HCT116 (cell line): ENCODE measurements at regions not wholly inside any gene's neighbourhood (a gene's known extent, or its start where the extent isn't known, plus 50 kb on each side); places are given as distances from the start of the nearest gene placed in this dataset.
"Not testable (repeated sequence)": the region's sequence is repeated elsewhere in the genome, so short reads cannot be mapped to it uniquely, and the experiment has no call there.

Experiments
- ATAC-seq: fragments of 200-7000 bp; cut with Tn5 transposase; 2 replicates; pipeline ENCODE4 v1.9.1; 2020; ENCODE audit warnings: mild to moderate bottlenecking, moderate library complexity
- BruUV-seq: library from RNA; stranded (reverse); fragments of 400-500 nt; replicated peaks from 2 replicates; lab custom pipeline; 2021; lab: Mats Ljungman, UMichigan
- CTCF ChIA-PET: fragments of 300-600 bp; sonication (Branson Sonifier 250); formaldehyde crosslinking; loops from one replicate; lab custom pipeline; 2021; ENCODE audit warnings: antibody characterized with exemption; lab: Charles Lee
- POLR2A ChIA-PET: fragments of 300-600, 350-600 bp; sonication (Branson Sonifier 250); formaldehyde crosslinking; loops from one replicate; lab custom pipeline; 2021; ENCODE audit warnings: antibody characterized with exemption; lab: Charles Lee
- RAD21 ChIA-PET, 2 experiments: fragments of 300-600 bp; sonication (Branson Sonifier 250); formaldehyde crosslinking; loops; one replicate each; lab custom pipeline; 2023; ENCODE audit warnings: low total read pairs in 2 of 2; ENCODE audit not compliant: uncharacterized antibody in 2 of 2, unreplicated experiment in 2 of 2, low non-redundant PET in 1 of 2; lab: Charles Lee
- DNase-seq: peaks from one replicate; pipeline ENCODE4 v3.0.0-alpha.2; 2010; ENCODE audit warnings: low read depth, low spot score
- H2AFZ ChIP-seq: fragments of 200-600 bp; shearing (Covaris generic), sonication (generic); 2 replicates; pipeline ENCODE4 v1.6.1; 2017; ENCODE audit warnings: low read depth, mixed run types, mixed read lengths, antibody characterized with exemption, low read length; ENCODE audit not compliant: poor library complexity, severe bottlenecking
- H3K27ac ChIP-seq: 2 replicates; pipeline ENCODE4 v1.5.1; 2012; ENCODE audit warnings: low read depth, low read length
- H3K27me3 ChIP-seq: fragments of 200-600 bp; sonication (generic); 2 replicates; pipeline ENCODE4 v1.6.1; 2016; ENCODE audit warnings: mixed run types, low read length, mixed read lengths; ENCODE audit not compliant: insufficient read depth
- H3K36me3 ChIP-seq, 2 experiments: fragments of 200-500 bp in 1 of 2; fragments of 200-600 bp in 1 of 2; sonication (Bioruptor generic) in 1 of 2; sonication (generic) in 1 of 2; 2 replicates each; pipeline versions ENCODE4 v1.5.1 to v1.6.1; 2014 to 2016; ENCODE audit warnings: low read length in 2 of 2, inconsistent platforms in 1 of 2, mixed read lengths in 1 of 2, mixed run types in 1 of 2; ENCODE audit not compliant: insufficient read depth in 2 of 2, control insufficient read depth in 1 of 2
- H3K4me1 ChIP-seq, 2 experiments: fragments of 200-600 bp in 1 of 2; sonication (generic) in 1 of 2; 2 replicates each; pipeline versions ENCODE4 v1.5.1 to v1.6.1; 2012 to 2017; ENCODE audit warnings: low read length in 2 of 2, inconsistent platforms in 1 of 2, mild to moderate bottlenecking in 1 of 2, mixed read lengths in 1 of 2, mixed run types in 1 of 2, moderate library complexity in 1 of 2; ENCODE audit not compliant: insufficient read depth in 2 of 2, control insufficient read depth in 1 of 2
- H3K4me2 ChIP-seq: fragments of 200-600 bp; sonication (generic); 2 replicates; pipeline ENCODE4 v1.6.1; 2017; ENCODE audit warnings: mixed run types, low read length, mixed read lengths
- H3K4me3 ChIP-seq, 2 experiments: fragments of 200-600 bp in 1 of 2; sonication (generic) in 1 of 2; replicated peaks in 1 of 2; 2 replicates each; pipeline ENCODE4 v1.5.1; 2011 to 2016; ENCODE audit warnings: low read length in 2 of 2, control low read depth in 1 of 2, low read depth in 1 of 2, mild to moderate bottlenecking in 1 of 2, mixed read lengths in 1 of 2, mixed run types in 1 of 2
- H3K79me2 ChIP-seq: fragments of 200-600 bp; sonication (generic); 2 replicates; pipeline ENCODE4 v1.6.1; 2017; ENCODE audit warnings: mild to moderate bottlenecking, mixed run types, low read length, moderate library complexity, mixed read lengths; ENCODE audit not compliant: insufficient read depth
- H3K9ac ChIP-seq: fragments of 200-600 bp; sonication (generic); 2 replicates; pipeline ENCODE4 v1.6.1; 2016; ENCODE audit warnings: low read length, mixed read lengths
- H3K9me2 ChIP-seq: fragments of 200-600 bp; sonication (generic), shearing (Covaris generic); 2 replicates; pipeline ENCODE4 v1.6.1; 2017; ENCODE audit warnings: mixed run types, mild to moderate bottlenecking, moderate library complexity; ENCODE audit not compliant: insufficient read depth
- H3K9me3 ChIP-seq, 2 experiments: fragments of 200-500 bp in 1 of 2; fragments of 200-600 bp in 1 of 2; sonication (Bioruptor generic) in 1 of 2; sonication (generic) in 1 of 2; 2 replicates each; pipeline ENCODE4 v1.6.1; 2014 to 2017; ENCODE audit warnings: low read length in 2 of 2, mixed read lengths in 2 of 2, inconsistent platforms in 1 of 2, low read depth in 1 of 2, mild to moderate bottlenecking in 1 of 2, mixed run types in 1 of 2, moderate library complexity in 1 of 2; ENCODE audit not compliant: control insufficient read depth in 1 of 2, insufficient read depth in 1 of 2
- H4K20me1 ChIP-seq: fragments of 200-600 bp; sonication (generic), shearing (Covaris generic); 2 replicates; pipeline ENCODE4 v1.6.1; 2017; ENCODE audit warnings: mixed run types, mild to moderate bottlenecking, moderate library complexity; ENCODE audit not compliant: insufficient read depth
- CBX3 ChIP-seq: IDR thresholded peaks from 2 replicates; pipeline ENCODE4 v1.6.1; 2012; ENCODE audit warnings: low read depth
- CEBPB ChIP-seq: IDR thresholded peaks from 2 replicates; pipeline ENCODE4 v1.6.1; 2012; ENCODE audit warnings: low read depth
- EGR1 ChIP-seq: IDR thresholded peaks from 2 replicates; pipeline ENCODE4 v1.6.1; 2012; ENCODE audit warnings: low read depth
- ELF1 ChIP-seq: IDR thresholded peaks from 2 replicates; pipeline ENCODE4 v1.6.1; 2012; ENCODE audit warnings: low read depth, borderline replicate concordance
- EZH2phosphoT487 ChIP-seq: fragments of 200-600 bp; IDR thresholded peaks from 2 replicates; pipeline ENCODE4 v1.6.1; 2018; ENCODE audit warnings: antibody characterized with exemption, borderline replicate concordance
- JUND ChIP-seq: IDR thresholded peaks from 2 replicates; pipeline ENCODE4 v1.6.1; 2012
- POLR2AphosphoS5 ChIP-seq: IDR thresholded peaks from 2 replicates; pipeline ENCODE4 v1.6.1; 2011; ENCODE audit warnings: mild to moderate bottlenecking, low read depth, low read length, moderate library complexity
- RAD21 ChIP-seq: IDR thresholded peaks from 2 replicates; pipeline ENCODE4 v1.6.1; 2012; ENCODE audit warnings: low read depth, mild to moderate bottlenecking
- SIN3A ChIP-seq: IDR thresholded peaks from 2 replicates; pipeline ENCODE4 v1.6.1; 2012; ENCODE audit warnings: low read depth
- TCF7L2 ChIP-seq: IDR thresholded peaks from 2 replicates; pipeline ENCODE4 v1.7.0; 2011; ENCODE audit warnings: borderline replicate concordance, inconsistent platforms; ENCODE audit not compliant: insufficient read depth, insufficient read length; ENCODE audit errors: extremely low read depth
- YY1 ChIP-seq: IDR thresholded peaks from 2 replicates; pipeline ENCODE4 v1.6.1; 2011; ENCODE audit warnings: low read length, low read depth, moderate library complexity, mild to moderate bottlenecking; ENCODE audit not compliant: insufficient replicate concordance; ENCODE audit errors: extremely low read depth
- intact Hi-C: fragments of 100-400 bp; cut with micrococcal nuclease; formaldehyde crosslinking; loops from 2 replicates; pipeline ENCODE4 v1.10.0; 2022
- TF ChIP-seq, protein P1 (sequence below): IDR thresholded peaks from 2 replicates; pipeline ENCODE4 v1.6.1; 2011; ENCODE audit warnings: mild to moderate bottlenecking, low read length, moderate library complexity; ENCODE audit not compliant: insufficient replicate concordance; ENCODE audit errors: extremely low read depth

DNA sequence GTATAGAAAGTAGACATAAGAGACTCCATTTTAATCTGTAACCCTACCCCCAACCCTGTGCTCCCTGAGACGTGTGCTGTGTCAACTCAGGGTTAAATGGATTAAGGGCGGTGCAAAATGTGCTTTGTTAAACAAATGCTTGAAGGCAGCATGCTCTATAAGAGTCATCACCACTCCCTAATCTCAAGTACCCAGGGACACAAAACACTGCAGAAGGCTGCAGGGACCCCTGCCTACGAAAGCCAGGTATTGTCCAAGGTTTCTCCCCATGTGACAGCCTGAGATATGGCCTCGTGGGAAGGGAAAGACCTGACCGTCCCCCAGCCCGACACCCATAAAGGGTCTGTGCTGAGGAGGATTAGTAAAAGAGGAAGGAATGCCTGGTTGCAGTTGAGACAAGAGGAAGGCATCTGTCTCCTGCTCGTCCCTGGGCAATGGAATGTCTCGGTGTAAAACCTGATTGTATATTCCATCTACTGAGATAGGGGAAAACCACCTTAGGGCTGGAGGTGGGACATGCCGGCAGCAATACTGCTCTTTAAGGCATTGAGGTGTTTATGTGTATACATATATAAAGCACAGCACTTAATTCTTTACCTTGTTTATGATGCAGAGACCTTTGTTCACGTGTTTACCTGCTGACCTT lies 138.7 kb downstream of the KCNE4 start:
- H3K4me1 ChIP-seq, H3K9ac ChIP-seq, intact Hi-C loops, H3K27me3 ChIP-seq, H3K4me3 ChIP-seq, BruUV-seq, ATAC-seq, H3K36me3 ChIP-seq, H2AFZ ChIP-seq, H3K9me2 ChIP-seq, DNase-seq, H3K9me3 ChIP-seq, H3K79me2 ChIP-seq, RAD21 ChIA-PET, CTCF ChIA-PET, POLR2A ChIA-PET, H3K4me2 ChIP-seq, H3K27ac ChIP-seq, H4K20me1 ChIP-seq: not testable (repeated sequence)

DNA sequence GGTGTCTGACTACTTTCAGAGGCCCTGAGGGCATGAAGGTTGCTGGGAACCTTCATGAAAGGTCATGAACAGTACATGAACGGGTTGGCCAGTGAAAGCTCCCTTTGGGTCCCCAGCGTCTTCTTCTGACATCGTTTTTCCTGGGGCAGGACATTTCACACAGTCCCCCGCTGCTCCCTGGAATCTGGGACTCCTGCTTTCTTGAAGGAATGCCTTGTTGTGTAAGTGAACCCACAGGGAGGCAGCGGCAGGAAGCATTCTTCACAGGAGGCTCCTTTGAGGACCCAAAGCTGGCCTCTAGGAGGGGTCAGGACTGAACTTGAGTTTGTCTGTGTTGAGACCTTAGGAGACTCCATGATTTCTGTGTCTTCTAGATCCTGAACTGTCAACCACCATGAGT lies 144.3 kb downstream of the KCNE4 start:
- Histone ChIP-seq H3K4me2 (no peak overlapping the region), H3K36me3 (no peaks in the 10 kb centered on the region), H3K27me3 (no peaks in the 10 kb centered on the region), H3K4me3 (no peak overlapping the region), H3K9me3 (no peaks in the 10 kb centered on the region), H3K79me2 (no peaks in the 10 kb centered on the region), H2AFZ (no peak overlapping the region), H3K4me1 (no peaks in the 10 kb centered on the region), H4K20me1 (no peaks in the 10 kb centered on the region), H3K27ac (no peak overlapping the region), H3K9me2 (no peaks in the 10 kb centered on the region), H3K9ac (no peak overlapping the region)
- intact Hi-C loops, result no loop called here
- no peak for DNase-seq
- RAD21 ChIA-PET, result no interaction called here
- no TSS peak for BruUV-seq
- CTCF ChIA-PET, result no interaction called here
- no peak for ATAC-seq
- POLR2A ChIA-PET, result no interaction called here
- TF ChIP-seq YY1 (no peak), ELF1 (no peak), CEBPB (no peak), RAD21 (no peak), CBX3 (no peak), POLR2AphosphoS5 (no peak), TCF7L2 (no peak), EZH2phosphoT487 (no peak), EGR1 (no peak), SIN3A (no peak), JUND (no peak)
- TF ChIP-seq, protein P1, sequence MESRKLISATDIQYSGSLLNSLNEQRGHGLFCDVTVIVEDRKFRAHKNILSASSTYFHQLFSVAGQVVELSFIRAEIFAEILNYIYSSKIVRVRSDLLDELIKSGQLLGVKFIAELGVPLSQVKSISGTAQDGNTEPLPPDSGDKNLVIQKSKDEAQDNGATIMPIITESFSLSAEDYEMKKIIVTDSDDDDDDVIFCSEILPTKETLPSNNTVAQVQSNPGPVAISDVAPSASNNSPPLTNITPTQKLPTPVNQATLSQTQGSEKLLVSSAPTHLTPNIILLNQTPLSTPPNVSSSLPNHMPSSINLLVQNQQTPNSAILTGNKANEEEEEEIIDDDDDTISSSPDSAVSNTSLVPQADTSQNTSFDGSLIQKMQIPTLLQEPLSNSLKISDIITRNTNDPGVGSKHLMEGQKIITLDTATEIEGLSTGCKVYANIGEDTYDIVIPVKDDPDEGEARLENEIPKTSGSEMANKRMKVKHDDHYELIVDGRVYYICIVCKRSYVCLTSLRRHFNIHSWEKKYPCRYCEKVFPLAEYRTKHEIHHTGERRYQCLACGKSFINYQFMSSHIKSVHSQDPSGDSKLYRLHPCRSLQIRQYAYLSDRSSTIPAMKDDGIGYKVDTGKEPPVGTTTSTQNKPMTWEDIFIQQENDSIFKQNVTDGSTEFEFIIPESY, result no peak
